ENCODE measurements at regions not wholly inside any gene's neighbourhood (a gene's known extent, or its start where the extent isn't known, plus 50 kb on each side); places are given as distances from the start of the nearest gene placed in this dataset.

GRCh38 chr13:62126400-62126799 lies 710.8 kb upstream of the PCDH20 start:
- Histone ChIP-seq H3K36me3 (ENCODE audit: low read depth) (no peaks in the 10 kb centered on the region), H3K9me3 (peaks cover 3% of the 10 kb centered on the region), H3K4me1 (ENCODE audit: low read depth) (no peaks in the 10 kb centered on the region), H3K4me3 (no peak overlapping the region)
- TF ChIP-seq, protein P1, sequence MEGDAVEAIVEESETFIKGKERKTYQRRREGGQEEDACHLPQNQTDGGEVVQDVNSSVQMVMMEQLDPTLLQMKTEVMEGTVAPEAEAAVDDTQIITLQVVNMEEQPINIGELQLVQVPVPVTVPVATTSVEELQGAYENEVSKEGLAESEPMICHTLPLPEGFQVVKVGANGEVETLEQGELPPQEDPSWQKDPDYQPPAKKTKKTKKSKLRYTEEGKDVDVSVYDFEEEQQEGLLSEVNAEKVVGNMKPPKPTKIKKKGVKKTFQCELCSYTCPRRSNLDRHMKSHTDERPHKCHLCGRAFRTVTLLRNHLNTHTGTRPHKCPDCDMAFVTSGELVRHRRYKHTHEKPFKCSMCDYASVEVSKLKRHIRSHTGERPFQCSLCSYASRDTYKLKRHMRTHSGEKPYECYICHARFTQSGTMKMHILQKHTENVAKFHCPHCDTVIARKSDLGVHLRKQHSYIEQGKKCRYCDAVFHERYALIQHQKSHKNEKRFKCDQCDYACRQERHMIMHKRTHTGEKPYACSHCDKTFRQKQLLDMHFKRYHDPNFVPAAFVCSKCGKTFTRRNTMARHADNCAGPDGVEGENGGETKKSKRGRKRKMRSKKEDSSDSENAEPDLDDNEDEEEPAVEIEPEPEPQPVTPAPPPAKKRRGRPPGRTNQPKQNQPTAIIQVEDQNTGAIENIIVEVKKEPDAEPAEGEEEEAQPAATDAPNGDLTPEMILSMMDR (IDR thresholded peaks at IDR 0.05): no peak
- no peak for DNase-seq
- ATAC-seq: no peak
- intact Hi-C loops (cut with DNase I, micrococcal nuclease): no loop called here

GRCh38 chr13:62125451-62125850 lies 709.8 kb upstream of the PCDH20 start:
- peaks cover 2% of the 10 kb centered on the region for H3K9me3 ChIP-seq
- DNase-seq (no peak), ATAC-seq (no peak)
- intact Hi-C loops (cut with DNase I, micrococcal nuclease): no loop called here
- H3K36me3 ChIP-seq (ENCODE audit: low read depth): no peaks in the 10 kb centered on the region
- no peaks in the 10 kb centered on the region for H3K4me1 ChIP-seq (ENCODE audit: low read depth)
- H3K4me3 ChIP-seq: no peak overlapping the region
- TF ChIP-seq, protein P1 (IDR thresholded peaks at IDR 0.05): no peak

- Histone ChIP-seq H3K4me1 (ENCODE audit: low read depth) (no peaks in the 10 kb centered on the region), H3K4me3 (no peak overlapping the region), H3K36me3 (ENCODE audit: low read depth) (no peaks in the 10 kb centered on the region), H3K9me3 (no peaks in the 10 kb centered on the region)
- intact Hi-C loops (cut with DNase I, micrococcal nuclease): no loop called here
- TF ChIP-seq, protein P1 (IDR thresholded peaks at IDR 0.05): no peak
- DNase-seq (no peak), ATAC-seq (no peak)
These were observed 707.8 kb upstream of the PCDH20 start for GRCh38 chr13:62123409-62123808.

DNA sequence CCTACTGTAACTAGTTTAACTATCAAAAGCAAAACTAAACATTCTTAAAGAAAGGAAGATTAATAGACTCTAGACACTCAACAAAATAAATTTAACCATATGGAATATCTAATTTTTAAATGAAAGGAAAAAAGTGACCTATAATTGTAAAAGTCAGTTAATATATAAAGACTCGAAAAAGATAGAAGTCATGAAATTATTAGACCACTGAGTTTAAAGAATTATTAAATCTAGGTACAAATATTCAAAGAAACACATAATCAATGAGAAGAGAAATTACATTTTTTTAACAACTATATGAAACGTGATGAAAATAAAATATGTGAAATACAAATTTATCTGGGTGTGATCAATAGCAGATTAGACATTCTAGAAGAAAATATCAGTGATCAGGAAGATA lies 706.8 kb upstream of the PCDH20 start:
- H3K9me3 ChIP-seq: no peaks in the 10 kb centered on the region
- intact Hi-C loops (cut with DNase I, micrococcal nuclease): no loop called here
- H3K4me1 ChIP-seq (ENCODE audit: low read depth): no peaks in the 10 kb centered on the region
- no peak overlapping the region for H3K4me3 ChIP-seq
- ATAC-seq (no peak), DNase-seq (no peak)
- TF ChIP-seq, protein P1 (IDR thresholded peaks at IDR 0.05): no peak
- no peaks in the 10 kb centered on the region for H3K36me3 ChIP-seq (ENCODE audit: low read depth)

DNA sequence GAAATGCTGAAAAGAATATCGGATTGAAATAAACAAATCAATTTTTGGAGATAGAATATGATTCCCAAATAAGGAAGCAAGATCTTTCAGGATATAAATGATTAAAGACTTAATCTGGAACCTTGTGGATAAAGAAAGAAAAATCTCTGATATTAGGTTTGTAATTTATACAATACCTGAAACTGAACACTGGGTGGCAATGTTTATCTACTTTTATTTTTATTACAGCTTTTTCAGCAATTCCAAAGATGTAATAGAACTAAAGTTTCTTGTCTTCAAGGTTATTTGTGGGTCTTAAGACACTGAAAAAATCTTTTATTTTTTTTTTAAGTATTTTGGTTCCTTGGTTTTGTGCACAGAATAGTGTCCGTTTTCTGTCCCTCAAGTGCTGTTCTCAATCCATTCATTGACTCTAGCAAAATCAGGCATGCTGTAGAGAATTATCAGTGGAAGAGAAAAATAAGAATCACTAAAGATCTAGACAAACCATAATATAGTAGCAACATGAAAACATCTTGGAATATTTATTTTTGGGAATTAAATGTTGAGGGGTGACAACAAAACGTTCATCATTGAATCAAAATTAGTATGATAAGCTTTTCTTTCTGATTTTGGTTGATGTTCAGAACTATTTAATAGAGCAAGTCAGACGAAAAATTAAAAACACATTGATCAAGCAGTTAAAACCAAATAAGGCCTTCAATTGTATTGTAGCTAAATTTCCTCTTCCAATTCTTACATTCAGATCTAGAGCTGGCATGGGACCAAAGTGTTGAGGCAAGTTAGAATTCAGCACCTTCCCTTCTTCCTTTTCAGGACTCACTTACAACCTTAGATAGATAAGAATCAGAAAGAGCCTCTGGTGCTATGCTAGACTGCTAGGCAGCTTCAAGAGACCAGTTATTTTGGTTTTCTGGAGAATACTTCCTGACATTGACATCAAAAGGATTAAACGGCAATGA lies 704.4 kb upstream of the PCDH20 start:
- no peaks in the 10 kb centered on the region for H3K9me3 ChIP-seq
- intact Hi-C loops (cut with DNase I, micrococcal nuclease): no loop called here
- no peaks in the 10 kb centered on the region for H3K36me3 ChIP-seq (ENCODE audit: low read depth)
- H3K4me3 ChIP-seq: no peak overlapping the region
- H3K4me1 ChIP-seq (ENCODE audit: low read depth): no peaks in the 10 kb centered on the region
- TF ChIP-seq, protein P1 (IDR thresholded peaks at IDR 0.05): no peak
- ATAC-seq: no peak
- DNase-seq: no peak

Measured in mucosa of descending colon (tissue), 3 donors.